Activated CD8-positive, alpha-beta T cell treated with anti-CD3 and anti-CD28 coated beads, Interleukin-2, amount 10 ng/mL, durations not matched to agents 7 days and 5 days (primary cell): ENCODE measurements at regions not wholly inside any gene's neighbourhood (a gene's known extent, or its start where the extent isn't known, plus 50 kb on each side); places are given as distances from the start of the nearest gene placed in this dataset.
"Not testable (repeated sequence)": the region's sequence is repeated elsewhere in the genome, so short reads cannot be mapped to it uniquely, and the experiment has no call there.

Experiments
- ATAC-seq: fragments of 150-1000 bp; cut with Tn5 transposase; one replicate; pipeline ENCODE4 v1.10.0; 2021; ENCODE audit warnings: moderate library complexity
- CTCF ChIA-PET: fragments of 350-600 bp; sonication (Branson Sonifier 250); formaldehyde crosslinking; loops from one replicate; lab custom pipeline; 2021; ENCODE audit warnings: antibody characterized with exemption; lab: Charles Lee
- POLR2A ChIA-PET: fragments of 350-600 bp; sonication (Branson Sonifier 250); formaldehyde crosslinking; loops from one replicate; lab custom pipeline; 2021; ENCODE audit warnings: antibody characterized with exemption; lab: Charles Lee
- DNase-seq: peaks from one replicate; pipeline ENCODE4 v3.0.0-alpha.2; 2020
- H3K27ac Mint-ChIP-seq: one replicate; pipeline ENCODE4 v1.8.0; 2021; ENCODE audit warnings: mild to moderate bottlenecking, mixed read lengths
- H3K27me3 Mint-ChIP-seq: one replicate; pipeline ENCODE4 v1.8.0; 2021; ENCODE audit warnings: low read depth, mixed read lengths
- H3K36me3 Mint-ChIP-seq: one replicate; pipeline ENCODE4 v1.8.0; 2021; ENCODE audit warnings: low read depth, mixed read lengths
- H3K4me1 Mint-ChIP-seq: one replicate; pipeline ENCODE4 v1.8.0; 2021; ENCODE audit warnings: low read depth, mixed read lengths
- H3K4me3 Mint-ChIP-seq: one replicate; pipeline ENCODE4 v1.8.0; 2021; ENCODE audit warnings: mild to moderate bottlenecking, mixed read lengths
- H3K9me3 Mint-ChIP-seq: one replicate; pipeline ENCODE4 v1.8.0; 2022; ENCODE audit warnings: mixed read lengths; ENCODE audit not compliant: insufficient read depth

- POLR2A ChIA-PET: interaction anchor here (0.7 to 0.8 kb wide), 2 partner anchors 14 to 20 kb away, joined by 3 read pairs; no protein-coding TSS in a partner anchor
Measured at GRCh38 chr2:739864-740321, 62.7 kb upstream of the TMEM18 start.

GRCh38 chr2:736939-737338 lies 59.7 kb upstream of the TMEM18 start:
- POLR2A ChIA-PET: no interaction called here
- Mint-ChIP-seq H3K27me3 (peaks cover 28% of the 10 kb centered on the region), H3K4me1 (peaks cover 9% of the 10 kb centered on the region), H3K4me3 (no peak overlapping the region), H3K36me3 (no peaks in the 10 kb centered on the region), H3K27ac (no peak overlapping the region), H3K9me3 (no peaks in the 10 kb centered on the region)
- ATAC-seq (no peak), DNase-seq (no peak)
- CTCF ChIA-PET: interaction anchor here (1.4 kb wide), 1 partner anchor 22 kb away, joined by 6 read pairs; no protein-coding TSS in a partner anchor

More at GRCh38 chr2:739864-740321, 62.7 kb upstream of the TMEM18 start:
- peaks cover 47% of the 10 kb centered on the region for H3K27me3 Mint-ChIP-seq
- CTCF ChIA-PET, H3K4me3 Mint-ChIP-seq, H3K9me3 Mint-ChIP-seq, H3K4me1 Mint-ChIP-seq, H3K36me3 Mint-ChIP-seq, DNase-seq, ATAC-seq, H3K27ac Mint-ChIP-seq: not testable (repeated sequence)

- no peak overlapping the region for H3K27ac Mint-ChIP-seq
- POLR2A ChIA-PET: no interaction called here
- H3K27me3 Mint-ChIP-seq: peaks cover 19% of the 10 kb centered on the region
- CTCF ChIA-PET: no interaction called here
- H3K4me3 Mint-ChIP-seq: no peak overlapping the region
- no peak for DNase-seq
- no peak for ATAC-seq
- peaks cover 9% of the 10 kb centered on the region for H3K4me1 Mint-ChIP-seq
- H3K36me3 Mint-ChIP-seq: no peaks in the 10 kb centered on the region
- no peaks in the 10 kb centered on the region for H3K9me3 Mint-ChIP-seq
Measured at GRCh38 chr2:735670-736218, 58.5 kb upstream of the TMEM18 start.

- Mint-ChIP-seq H3K9me3 (no peaks in the 10 kb centered on the region), H3K4me3 (no peak overlapping the region), H3K36me3 (no peaks in the 10 kb centered on the region), H3K4me1 (peaks cover 3% of the 10 kb centered on the region), H3K27ac (no peak overlapping the region), H3K27me3 (peaks cover 14% of the 10 kb centered on the region)
- no peak for ATAC-seq
- DNase-seq: no peak
- ChIA-PET CTCF (no interaction called here), POLR2A (no interaction called here)
Measured at GRCh38 chr2:734496-734895, 57.3 kb upstream of the TMEM18 start.

- Mint-ChIP-seq H3K9me3 (no peaks in the 10 kb centered on the region), H3K27ac (no peak overlapping the region), H3K27me3 (peaks cover 12% of the 10 kb centered on the region), H3K4me1 (no peaks in the 10 kb centered on the region), H3K4me3 (no peak overlapping the region), H3K36me3 (no peaks in the 10 kb centered on the region)
- no peak for ATAC-seq
- no peak for DNase-seq
- ChIA-PET POLR2A (no interaction called here), CTCF (no interaction called here)
Measured at GRCh38 chr2:733495-733894, 56.3 kb upstream of the TMEM18 start.

GRCh38 chr2:733001-733400 lies 55.8 kb upstream of the TMEM18 start:
- ChIA-PET CTCF (no interaction called here), POLR2A (no interaction called here)
- DNase-seq: no peak
- H3K36me3 Mint-ChIP-seq: no peaks in the 10 kb centered on the region
- no peak for ATAC-seq
- H3K9me3 Mint-ChIP-seq: no peaks in the 10 kb centered on the region
- H3K27me3 Mint-ChIP-seq: peaks cover 12% of the 10 kb centered on the region
- no peaks in the 10 kb centered on the region for H3K4me1 Mint-ChIP-seq
- no peak overlapping the region for H3K4me3 Mint-ChIP-seq
- H3K27ac Mint-ChIP-seq: no peak overlapping the region

- no peak overlapping the region for H3K4me3 Mint-ChIP-seq
- no peak for DNase-seq
- no peaks in the 10 kb centered on the region for H3K4me1 Mint-ChIP-seq
- CTCF ChIA-PET: no interaction called here
- H3K9me3 Mint-ChIP-seq: no peaks in the 10 kb centered on the region
- no peaks in the 10 kb centered on the region for H3K36me3 Mint-ChIP-seq
- ATAC-seq: no peak
- POLR2A ChIA-PET: no interaction called here
- no peak overlapping the region for H3K27ac Mint-ChIP-seq
- H3K27me3 Mint-ChIP-seq: peaks cover 7% of the 10 kb centered on the region
Measured at GRCh38 chr2:731711-732110, 54.5 kb upstream of the TMEM18 start.

- CTCF ChIA-PET: no interaction called here
- no peak for DNase-seq
- Mint-ChIP-seq H3K36me3 (no peaks in the 10 kb centered on the region), H3K4me3 (no peak overlapping the region), H3K27ac (no peak overlapping the region), H3K4me1 (no peaks in the 10 kb centered on the region), H3K27me3 (peaks cover 10% of the 10 kb centered on the region), H3K9me3 (no peaks in the 10 kb centered on the region)
- ATAC-seq: no peak
- POLR2A ChIA-PET: no interaction called here
Measured at GRCh38 chr2:729376-729861, 52.2 kb upstream of the TMEM18 start.

- DNase-seq: no peak
- Mint-ChIP-seq H3K27me3 (peaks cover 17% of the 10 kb centered on the region), H3K9me3 (no peaks in the 10 kb centered on the region), H3K4me1 (no peaks in the 10 kb centered on the region), H3K36me3 (no peaks in the 10 kb centered on the region), H3K4me3 (no peak overlapping the region), H3K27ac (no peak overlapping the region)
- ChIA-PET POLR2A (no interaction called here), CTCF (no interaction called here)
- ATAC-seq: no peak
Measured at GRCh38 chr2:728165-728564, 51.0 kb upstream of the TMEM18 start.

GRCh38 chr2:727071-727470 lies 49.9 kb upstream of the TMEM18 start:
- H3K9me3 Mint-ChIP-seq: no peaks in the 10 kb centered on the region
- H3K4me3 Mint-ChIP-seq: no peak overlapping the region
- peaks cover 17% of the 10 kb centered on the region for H3K27me3 Mint-ChIP-seq
- no peaks in the 10 kb centered on the region for H3K4me1 Mint-ChIP-seq
- CTCF ChIA-PET: no interaction called here
- H3K27ac Mint-ChIP-seq: no peak overlapping the region
- DNase-seq: no peak
- H3K36me3 Mint-ChIP-seq: no peaks in the 10 kb centered on the region
- POLR2A ChIA-PET: no interaction called here
- no peak for ATAC-seq
